Keratinocyte (primary cell): ENCODE measurements at regions not wholly inside any gene's neighbourhood (a gene's known extent, or its start where the extent isn't known, plus 50 kb on each side); places are given as distances from the start of the nearest gene placed in this dataset.

Source experiments
- DNase-seq: peaks from one replicate; pipeline ENCODE4 v3.0.0-alpha.2; 2011; ENCODE audit warnings: low read depth, missing footprints, low spot score
- FAIRE-seq: peaks from 2 replicates; lab custom pipeline; 2011; peaks lifted over from hg19 to GRCh38; lab: Jason Lieb, UNC
- H2AFZ ChIP-seq: 2 replicates; pipeline ENCODE4 v1.6.0; 2012; ENCODE audit warnings: low read length, control low read depth, inconsistent platforms; ENCODE audit not compliant: control insufficient read depth
- H3K27ac ChIP-seq: 2 replicates; pipeline ENCODE4 v1.5.1; 2011; ENCODE audit warnings: low read length; ENCODE audit not compliant: control insufficient read depth, insufficient read depth
- H3K27me3 ChIP-seq: 3 replicates; pipeline ENCODE4 v1.6.0; 2011; ENCODE audit warnings: low read length; ENCODE audit not compliant: control insufficient read depth, insufficient read depth; ENCODE audit errors: extremely low read depth
- H3K36me3 ChIP-seq, 2 experiments: 2 replicates in 1 of 2; 3 replicates in 1 of 2; pipeline ENCODE4 v1.5.1; 2011; ENCODE audit warnings: low read length in 2 of 2, mild to moderate bottlenecking in 1 of 2; ENCODE audit not compliant: control insufficient read depth in 2 of 2, insufficient read depth in 2 of 2; ENCODE audit errors: extremely low read depth in 1 of 2
- H3K4me1 ChIP-seq: 3 replicates; pipeline ENCODE4 v1.5.1; 2011; ENCODE audit warnings: low read length; ENCODE audit not compliant: control insufficient read depth, insufficient read depth; ENCODE audit errors: extremely low read depth
- H3K4me2 ChIP-seq: 3 replicates; pipeline ENCODE4 v1.6.0; 2011; ENCODE audit warnings: low read depth, low read length; ENCODE audit not compliant: control insufficient read depth, insufficient read depth; ENCODE audit errors: extremely low read depth
- H3K4me3 ChIP-seq, 3 experiments: fragments of 200-600 bp in 1 of 3; sonication (generic) in 1 of 3; 2 replicates in 2 of 3; 3 replicates in 1 of 3; pipeline ENCODE4 v1.5.1; 2011 to 2016; ENCODE audit warnings: low read length in 3 of 3, mild to moderate bottlenecking in 3 of 3, control low read depth in 2 of 3, inconsistent platforms in 1 of 3, low read depth in 1 of 3, mixed read lengths in 1 of 3, mixed run types in 1 of 3, moderate library complexity in 1 of 3; ENCODE audit not compliant: control insufficient read depth in 2 of 3, insufficient read depth in 2 of 3; ENCODE audit errors: extremely low read depth in 1 of 3
- H3K79me2 ChIP-seq: 2 replicates; pipeline ENCODE4 v1.6.0; 2012; ENCODE audit warnings: low read length; ENCODE audit not compliant: control insufficient read depth, insufficient read depth
- H3K9ac ChIP-seq: 3 replicates; pipeline ENCODE4 v1.6.0; 2011; ENCODE audit warnings: low read length; ENCODE audit not compliant: control insufficient read depth, insufficient read depth; ENCODE audit errors: extremely low read depth
- H3K9me1 ChIP-seq: 3 replicates; pipeline ENCODE4 v1.6.0; 2011; ENCODE audit warnings: low read length; ENCODE audit not compliant: control insufficient read depth, insufficient read depth; ENCODE audit errors: extremely low read depth
- H3K9me3 ChIP-seq: 2 replicates; pipeline ENCODE4 v1.5.1; 2012; ENCODE audit warnings: low read depth, low read length; ENCODE audit not compliant: control insufficient read depth
- H4K20me1 ChIP-seq: 3 replicates; pipeline ENCODE4 v1.6.0; 2011; ENCODE audit warnings: low read length; ENCODE audit not compliant: control insufficient read depth, insufficient read depth; ENCODE audit errors: extremely low read depth
- CTCF ChIP-seq, 3 experiments: IDR thresholded peaks in 1 of 3; conservative IDR thresholded peaks in 1 of 3; optimal IDR thresholded peaks in 1 of 3; 2 replicates in 2 of 3; 3 replicates in 1 of 3; pipeline versions ENCODE3 to v1.5.1; 2011; ENCODE audit warnings: low read length in 3 of 3, mild to moderate bottlenecking in 3 of 3, moderate library complexity in 2 of 3, control low read depth in 1 of 3, inconsistent platforms in 1 of 3; ENCODE audit not compliant: insufficient read depth in 2 of 3; ENCODE audit errors: extremely low read depth in 1 of 3
- EZH2 ChIP-seq: IDR thresholded peaks from one replicate; pipeline ENCODE4 v1.6.1; 2012; ENCODE audit warnings: inconsistent platforms, mild to moderate bottlenecking, low read length, moderate library complexity
- dilution Hi-C: fragments of 300-500 bp; cut with MboI; formaldehyde crosslinking; loops from one replicate; pipeline ENCODE4 v1.7.0; 2020; ENCODE audit warnings: low sequenced_read_pairs; ENCODE audit not compliant: extremely low pct_ligation_motif_present

DNA sequence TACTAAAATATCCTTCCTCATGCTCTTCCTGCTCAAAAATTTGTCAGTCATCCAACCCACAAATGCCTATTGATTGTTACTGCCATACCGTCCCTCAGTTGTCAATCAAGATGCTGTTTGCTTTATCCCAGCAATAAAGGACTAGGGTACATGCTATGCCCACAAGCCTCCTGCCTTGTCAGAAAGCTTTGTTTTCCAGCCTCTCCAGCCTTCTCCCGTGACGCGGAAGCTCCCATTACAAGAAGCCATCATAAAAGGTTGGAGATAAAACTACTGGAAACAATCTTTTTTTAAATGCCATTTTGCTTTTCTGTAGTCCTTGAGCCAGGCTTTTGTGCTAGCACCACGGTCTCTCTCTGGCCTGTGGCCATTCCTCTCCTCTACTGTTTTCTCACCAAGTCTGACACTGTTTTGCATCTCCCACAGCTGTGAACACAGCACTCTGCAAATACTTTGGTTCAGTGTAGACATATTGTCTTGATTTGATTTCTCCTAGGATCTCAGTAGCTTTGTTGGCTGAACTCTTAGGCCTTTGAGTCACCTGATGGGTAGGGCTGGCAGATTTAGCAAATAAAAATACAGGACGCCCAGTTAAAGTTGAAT, 495.7 kb upstream of the JARID2 start:
- TF ChIP-seq EZH2 = no peak
- TF ChIP-seq CTCF (optimal IDR thresholded peaks at IDR 0.05 in 1 of 3, IDR thresholded peaks at IDR 0.05 in 1 of 3, conservative IDR thresholded peaks at IDR 0.05 in 1 of 3; ENCODE audit: extremely low read depth in 1 of 3, insufficient read depth in 2 of 3, low read length in 3 of 3) = no peak
- H3K9ac ChIP-seq = no peak overlapping the region
- no peaks in the 10 kb centered on the region for H3K36me3 ChIP-seq
- H3K27me3 ChIP-seq = no peaks in the 10 kb centered on the region
- no peaks in the 10 kb centered on the region for H3K9me1 ChIP-seq
- no peak overlapping the region for H3K27ac ChIP-seq
- DNase-seq (no peak), FAIRE-seq (no peak)
- H4K20me1 ChIP-seq = no peaks in the 10 kb centered on the region
- no peak overlapping the region for H3K4me2 ChIP-seq
- H3K79me2 ChIP-seq = no peaks in the 10 kb centered on the region
- H3K4me1 ChIP-seq = no peaks in the 10 kb centered on the region
- no peak overlapping the region for H3K4me3 ChIP-seq
- no peaks in the 10 kb centered on the region for H3K9me3 ChIP-seq
- dilution Hi-C loops = no loop called here
- no peak overlapping the region for H2AFZ ChIP-seq

DNA sequence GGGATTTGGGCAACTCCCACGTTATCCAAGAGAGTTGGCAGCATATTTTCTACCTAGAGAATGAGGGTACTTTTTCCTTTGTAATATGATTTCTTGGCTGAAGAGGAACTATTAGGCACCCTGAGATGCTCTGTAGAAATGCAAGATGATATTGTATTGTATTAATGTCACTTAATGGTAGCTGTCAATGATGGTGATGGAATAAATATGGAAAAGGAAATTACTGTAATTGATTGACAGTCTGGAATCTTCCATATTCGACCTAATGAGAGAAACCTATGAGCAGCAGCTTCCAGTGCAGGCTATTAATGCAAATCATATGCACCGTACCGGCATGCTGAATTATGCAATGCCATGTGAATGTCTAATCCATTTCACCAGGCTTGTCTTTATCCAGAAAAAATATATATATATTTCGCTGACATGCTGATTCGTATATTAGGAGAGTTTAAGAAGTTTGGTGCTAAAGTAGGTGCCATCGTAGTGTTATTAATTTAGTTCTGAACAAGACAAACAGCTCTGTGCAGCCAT, 494.2 kb upstream of the JARID2 start:
- FAIRE-seq (no peak), DNase-seq (no peak)
- Histone ChIP-seq H3K27ac (no peak overlapping the region), H3K9ac (no peak overlapping the region), H3K79me2 (no peaks in the 10 kb centered on the region), H3K9me1 (no peaks in the 10 kb centered on the region), H3K4me1 (no peaks in the 10 kb centered on the region), H4K20me1 (no peaks in the 10 kb centered on the region), H3K36me3 (no peaks in the 10 kb centered on the region), H3K4me3 (no peak overlapping the region), H3K9me3 (no peaks in the 10 kb centered on the region), H3K27me3 (no peaks in the 10 kb centered on the region), H2AFZ (no peak overlapping the region), H3K4me2 (no peak overlapping the region)
- dilution Hi-C loops = no loop called here
- TF ChIP-seq EZH2 = no peak
- TF ChIP-seq CTCF (optimal IDR thresholded peaks at IDR 0.05 in 1 of 3, IDR thresholded peaks at IDR 0.05 in 1 of 3, conservative IDR thresholded peaks at IDR 0.05 in 1 of 3; ENCODE audit: extremely low read depth in 1 of 3, insufficient read depth in 2 of 3, low read length in 3 of 3) = no peak
